ENCODE measurements at regions not wholly inside any gene's neighbourhood (a gene's known extent, or its start where the extent isn't known, plus 50 kb on each side); places are given as distances from the start of the nearest gene placed in this dataset.

DNA sequence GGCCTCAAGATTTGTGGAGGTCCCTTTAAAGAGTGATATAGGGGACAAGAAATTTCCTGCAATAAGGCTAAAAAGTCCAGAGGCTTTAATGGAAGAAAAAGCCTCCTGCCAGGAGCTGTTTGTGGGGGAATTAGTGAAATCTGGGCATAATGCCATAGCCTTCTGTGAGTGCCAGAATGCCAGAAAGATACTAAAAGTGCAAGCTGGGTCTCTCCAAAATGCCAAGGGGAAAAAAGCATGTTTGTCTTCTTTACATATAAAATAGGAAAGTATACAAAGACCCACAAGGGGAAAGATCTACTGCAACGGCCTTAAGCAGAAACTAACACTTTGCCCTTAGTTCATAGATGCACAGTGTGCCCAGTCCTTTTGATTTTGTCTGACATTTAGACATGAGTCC is 647.7 kb upstream of the ZNF804A start:
- H3K4me2 ChIP-seq (ENCODE audit: insufficient read depth, low read length), result no peak overlapping the region
- no TSS peak for BruUV-seq (replicated peaks)
- no peak for DNase-seq (ENCODE audit: extremely low read depth in 1 of 4, low spot score in 3 of 4)
- intact Hi-C loops (cut with micrococcal nuclease) (no loop called here), in situ Hi-C loops (cut with MboI) (no loop called here)
- POLR2A ChIA-PET, result interaction anchor here (0.6 kb wide), 1 partner anchor 44 kb away, joined by 3 read pairs; no protein-coding TSS in a partner anchor
- no peak overlapping the region for H2AFZ ChIP-seq (ENCODE audit: low read depth, low read length)
- no peak for FAIRE-seq
- no peak overlapping the region for H3K4me3 ChIP-seq
- no peaks in the 10 kb centered on the region for H3K9me1 ChIP-seq (ENCODE audit: control insufficient read depth, insufficient read depth, low read length)
- WGBS (ENCODE audit: insufficient coverage, low coverage, missing lambda C conversion rate), result 0% methylated on average over 1 of the region's 1 CpG
- no peaks in the 10 kb centered on the region for H3K4me1 ChIP-seq (replicated peaks in 1 of 2; ENCODE audit: control insufficient read depth in 2 of 2, insufficient read depth in 2 of 2, low read length in 2 of 2)
- CTCF ChIA-PET (ENCODE audit: low intra/inter-chr PET ratio), result no interaction called here
- no peak for ATAC-seq
- no peaks in the 10 kb centered on the region for H4K20me1 ChIP-seq (replicated peaks; ENCODE audit: control insufficient read depth, insufficient read depth, low read length)
- no peak overlapping the region for H3K9ac ChIP-seq (ENCODE audit: insufficient read depth in 1 of 2, low read depth in 2 of 2, low read length in 2 of 2)
- H3K27me3 ChIP-seq (ENCODE audit: control insufficient read depth in 2 of 2, insufficient read depth in 2 of 2, low read length in 2 of 2), result no peaks in the 10 kb centered on the region
- no peak for TF ChIP-seq NCOR1 (IDR thresholded peaks at IDR 0.05)
- no peak for TF ChIP-seq ZBTB1 (CRISPR knock-in tag; IDR thresholded peaks at IDR 0.05; ENCODE audit: borderline replicate concordance, low read depth)
- no peak for TF ChIP-seq MYNN (IDR thresholded peaks at IDR 0.05)
- TF ChIP-seq MYNN (CRISPR knock-in tag; IDR thresholded peaks at IDR 0.05), result no peak
- TF ChIP-seq NFIC (IDR thresholded peaks at IDR 0.05), result no peak
- no peak for TF ChIP-seq SMARCC2 (IDR thresholded peaks at IDR 0.05; ENCODE audit: low read depth)
- no peak for TF ChIP-seq HIVEP1 (CRISPR knock-in tag; IDR thresholded peaks at IDR 0.05)
- TF ChIP-seq ZNF780A (CRISPR knock-in tag; IDR thresholded peaks at IDR 0.05), result no peak
- TF ChIP-seq TBL1XR1 (IDR thresholded peaks at IDR 0.05; ENCODE audit: low read length in 2 of 2), result no peak
- TF ChIP-seq MYC (IDR thresholded peaks at IDR 0.05; ENCODE audit: low read depth, low read length), result no peak
- no peak for TF ChIP-seq MYC (CRISPR knock-in tag; IDR thresholded peaks at IDR 0.05; ENCODE audit: borderline replicate concordance, low read depth)
- TF ChIP-seq, protein P1, sequence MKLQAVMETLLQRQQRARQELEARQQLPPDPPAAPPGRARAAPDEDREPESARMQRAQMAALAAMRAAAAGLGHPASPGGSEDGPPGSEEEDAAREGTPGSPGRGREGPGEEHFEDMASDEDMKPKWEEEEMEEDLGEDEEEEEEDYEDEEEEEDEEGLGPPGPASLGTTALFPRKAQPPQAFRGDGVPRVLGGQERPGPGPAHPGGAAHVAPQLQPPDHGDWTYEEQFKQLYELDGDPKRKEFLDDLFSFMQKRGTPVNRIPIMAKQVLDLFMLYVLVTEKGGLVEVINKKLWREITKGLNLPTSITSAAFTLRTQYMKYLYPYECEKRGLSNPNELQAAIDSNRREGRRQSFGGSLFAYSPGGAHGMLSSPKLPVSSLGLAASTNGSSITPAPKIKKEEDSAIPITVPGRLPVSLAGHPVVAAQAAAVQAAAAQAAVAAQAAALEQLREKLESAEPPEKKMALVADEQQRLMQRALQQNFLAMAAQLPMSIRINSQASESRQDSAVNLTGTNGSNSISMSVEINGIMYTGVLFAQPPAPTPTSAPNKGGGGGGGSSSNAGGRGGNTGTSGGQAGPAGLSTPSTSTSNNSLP (IDR thresholded peaks at IDR 0.05; ENCODE audit: borderline replicate concordance, low read depth, low read length), result no peak
- H3K79me2 ChIP-seq (ENCODE audit: control insufficient read depth, insufficient read depth, low read length), result no peaks in the 10 kb centered on the region
- H3K27ac ChIP-seq (ENCODE audit: extremely low read depth, low read depth, low read length), result no peak overlapping the region
- H3K36me3 ChIP-seq (ENCODE audit: control insufficient read depth, insufficient read depth, low read length), result no peaks in the 10 kb centered on the region
- H3K9me3 ChIP-seq (replicated peaks; ENCODE audit: control insufficient read depth, insufficient read depth, low read depth, low read length), result no peaks in the 10 kb centered on the region; the same call in none of the 2 replicates
